HCT116 (cell line): ENCODE measurements at regions not wholly inside any gene's neighbourhood (a gene's known extent, or its start where the extent isn't known, plus 50 kb on each side); places are given as distances from the start of the nearest gene placed in this dataset.

Experiments used
- ATAC-seq: fragments of 200-7000 bp; cut with Tn5 transposase; 2 replicates; pipeline ENCODE4 v1.9.1; 2020; ENCODE audit warnings: mild to moderate bottlenecking, moderate library complexity
- BruUV-seq: library from RNA; stranded (reverse); fragments of 400-500 nt; replicated peaks from 2 replicates; lab custom pipeline; 2021; lab: Mats Ljungman, UMichigan
- CTCF ChIA-PET: fragments of 300-600 bp; sonication (Branson Sonifier 250); formaldehyde crosslinking; loops from one replicate; lab custom pipeline; 2021; ENCODE audit warnings: antibody characterized with exemption; lab: Charles Lee
- POLR2A ChIA-PET: fragments of 300-600, 350-600 bp; sonication (Branson Sonifier 250); formaldehyde crosslinking; loops from one replicate; lab custom pipeline; 2021; ENCODE audit warnings: antibody characterized with exemption; lab: Charles Lee
- RAD21 ChIA-PET, 2 experiments: fragments of 300-600 bp; sonication (Branson Sonifier 250); formaldehyde crosslinking; loops; one replicate each; lab custom pipeline; 2023; ENCODE audit warnings: low total read pairs in 2 of 2; ENCODE audit not compliant: uncharacterized antibody in 2 of 2, unreplicated experiment in 2 of 2, low non-redundant PET in 1 of 2; lab: Charles Lee
- DNase-seq: peaks from one replicate; pipeline ENCODE4 v3.0.0-alpha.2; 2010; ENCODE audit warnings: low read depth, low spot score
- H2AFZ ChIP-seq: fragments of 200-600 bp; shearing (Covaris generic), sonication (generic); 2 replicates; pipeline ENCODE4 v1.6.1; 2017; ENCODE audit warnings: low read depth, mixed run types, mixed read lengths, antibody characterized with exemption, low read length; ENCODE audit not compliant: poor library complexity, severe bottlenecking
- H3K27ac ChIP-seq: 2 replicates; pipeline ENCODE4 v1.5.1; 2012; ENCODE audit warnings: low read depth, low read length
- H3K27me3 ChIP-seq: fragments of 200-600 bp; sonication (generic); 2 replicates; pipeline ENCODE4 v1.6.1; 2016; ENCODE audit warnings: mixed run types, low read length, mixed read lengths; ENCODE audit not compliant: insufficient read depth
- H3K36me3 ChIP-seq, 2 experiments: fragments of 200-500 bp in 1 of 2; fragments of 200-600 bp in 1 of 2; sonication (Bioruptor generic) in 1 of 2; sonication (generic) in 1 of 2; 2 replicates each; pipeline versions ENCODE4 v1.5.1 to v1.6.1; 2014 to 2016; ENCODE audit warnings: low read length in 2 of 2, inconsistent platforms in 1 of 2, mixed read lengths in 1 of 2, mixed run types in 1 of 2; ENCODE audit not compliant: insufficient read depth in 2 of 2, control insufficient read depth in 1 of 2
- H3K4me1 ChIP-seq, 2 experiments: fragments of 200-600 bp in 1 of 2; sonication (generic) in 1 of 2; 2 replicates each; pipeline versions ENCODE4 v1.5.1 to v1.6.1; 2012 to 2017; ENCODE audit warnings: low read length in 2 of 2, inconsistent platforms in 1 of 2, mild to moderate bottlenecking in 1 of 2, mixed read lengths in 1 of 2, mixed run types in 1 of 2, moderate library complexity in 1 of 2; ENCODE audit not compliant: insufficient read depth in 2 of 2, control insufficient read depth in 1 of 2
- H3K4me2 ChIP-seq: fragments of 200-600 bp; sonication (generic); 2 replicates; pipeline ENCODE4 v1.6.1; 2017; ENCODE audit warnings: mixed run types, low read length, mixed read lengths
- H3K4me3 ChIP-seq, 2 experiments: fragments of 200-600 bp in 1 of 2; sonication (generic) in 1 of 2; replicated peaks in 1 of 2; 2 replicates each; pipeline ENCODE4 v1.5.1; 2011 to 2016; ENCODE audit warnings: low read length in 2 of 2, control low read depth in 1 of 2, low read depth in 1 of 2, mild to moderate bottlenecking in 1 of 2, mixed read lengths in 1 of 2, mixed run types in 1 of 2
- H3K79me2 ChIP-seq: fragments of 200-600 bp; sonication (generic); 2 replicates; pipeline ENCODE4 v1.6.1; 2017; ENCODE audit warnings: mild to moderate bottlenecking, mixed run types, low read length, moderate library complexity, mixed read lengths; ENCODE audit not compliant: insufficient read depth
- H3K9ac ChIP-seq: fragments of 200-600 bp; sonication (generic); 2 replicates; pipeline ENCODE4 v1.6.1; 2016; ENCODE audit warnings: low read length, mixed read lengths
- H3K9me2 ChIP-seq: fragments of 200-600 bp; sonication (generic), shearing (Covaris generic); 2 replicates; pipeline ENCODE4 v1.6.1; 2017; ENCODE audit warnings: mixed run types, mild to moderate bottlenecking, moderate library complexity; ENCODE audit not compliant: insufficient read depth
- H3K9me3 ChIP-seq, 2 experiments: fragments of 200-500 bp in 1 of 2; fragments of 200-600 bp in 1 of 2; sonication (Bioruptor generic) in 1 of 2; sonication (generic) in 1 of 2; 2 replicates each; pipeline ENCODE4 v1.6.1; 2014 to 2017; ENCODE audit warnings: low read length in 2 of 2, mixed read lengths in 2 of 2, inconsistent platforms in 1 of 2, low read depth in 1 of 2, mild to moderate bottlenecking in 1 of 2, mixed run types in 1 of 2, moderate library complexity in 1 of 2; ENCODE audit not compliant: control insufficient read depth in 1 of 2, insufficient read depth in 1 of 2
- H4K20me1 ChIP-seq: fragments of 200-600 bp; sonication (generic), shearing (Covaris generic); 2 replicates; pipeline ENCODE4 v1.6.1; 2017; ENCODE audit warnings: mixed run types, mild to moderate bottlenecking, moderate library complexity; ENCODE audit not compliant: insufficient read depth
- CBX3 ChIP-seq: IDR thresholded peaks from 2 replicates; pipeline ENCODE4 v1.6.1; 2012; ENCODE audit warnings: low read depth
- CEBPB ChIP-seq: IDR thresholded peaks from 2 replicates; pipeline ENCODE4 v1.6.1; 2012; ENCODE audit warnings: low read depth
- ELF1 ChIP-seq: IDR thresholded peaks from 2 replicates; pipeline ENCODE4 v1.6.1; 2012; ENCODE audit warnings: low read depth, borderline replicate concordance
- EZH2phosphoT487 ChIP-seq: fragments of 200-600 bp; IDR thresholded peaks from 2 replicates; pipeline ENCODE4 v1.6.1; 2018; ENCODE audit warnings: antibody characterized with exemption, borderline replicate concordance
- FOSL1 ChIP-seq: IDR thresholded peaks from 2 replicates; pipeline ENCODE4 v1.6.1; 2012; ENCODE audit warnings: low read depth
- POLR2A ChIP-seq: IDR thresholded peaks from 2 replicates; pipeline ENCODE4 v1.7.0; 2011; ENCODE audit warnings: borderline replicate concordance; ENCODE audit not compliant: insufficient read depth, insufficient read length; ENCODE audit errors: extremely low read depth
- POLR2AphosphoS5 ChIP-seq: IDR thresholded peaks from 2 replicates; pipeline ENCODE4 v1.6.1; 2011; ENCODE audit warnings: mild to moderate bottlenecking, low read depth, low read length, moderate library complexity
- RAD21 ChIP-seq: IDR thresholded peaks from 2 replicates; pipeline ENCODE4 v1.6.1; 2012; ENCODE audit warnings: low read depth, mild to moderate bottlenecking
- SIN3A ChIP-seq: IDR thresholded peaks from 2 replicates; pipeline ENCODE4 v1.6.1; 2012; ENCODE audit warnings: low read depth
- SRF ChIP-seq: IDR thresholded peaks from 2 replicates; pipeline ENCODE4 v1.6.1; 2012; ENCODE audit warnings: low read depth
- TCF7L2 ChIP-seq: IDR thresholded peaks from 2 replicates; pipeline ENCODE4 v1.7.0; 2011; ENCODE audit warnings: borderline replicate concordance, inconsistent platforms; ENCODE audit not compliant: insufficient read depth, insufficient read length; ENCODE audit errors: extremely low read depth
- intact Hi-C: fragments of 100-400 bp; cut with micrococcal nuclease; formaldehyde crosslinking; loops from 2 replicates; pipeline ENCODE4 v1.10.0; 2022
- TF ChIP-seq, protein P1 (sequence below): IDR thresholded peaks from 2 replicates; pipeline ENCODE4 v1.6.1; 2011; ENCODE audit warnings: mild to moderate bottlenecking, low read length, moderate library complexity; ENCODE audit not compliant: insufficient replicate concordance; ENCODE audit errors: extremely low read depth
- TF ChIP-seq, protein P2 (sequence below), 3 experiments: fragments of 200-600 bp in 1 of 3; sonication (generic) in 1 of 3; IDR thresholded peaks in 2 of 3; conservative IDR thresholded peaks in 1 of 3; 2 replicates each; pipeline ENCODE4 v1.5.1; 2012 to 2017; ENCODE audit warnings: low read depth in 2 of 3, low read length in 2 of 3, antibody characterized with exemption in 1 of 3, borderline replicate concordance in 1 of 3, control low read depth in 1 of 3, mild to moderate bottlenecking in 1 of 3, mixed read lengths in 1 of 3, mixed run types in 1 of 3, moderate library complexity in 1 of 3; ENCODE audit not compliant: insufficient read depth in 1 of 3
- TF ChIP-seq, protein P3 (sequence below): IDR thresholded peaks from 2 replicates; pipeline ENCODE4 v1.6.1; 2012

DNA sequence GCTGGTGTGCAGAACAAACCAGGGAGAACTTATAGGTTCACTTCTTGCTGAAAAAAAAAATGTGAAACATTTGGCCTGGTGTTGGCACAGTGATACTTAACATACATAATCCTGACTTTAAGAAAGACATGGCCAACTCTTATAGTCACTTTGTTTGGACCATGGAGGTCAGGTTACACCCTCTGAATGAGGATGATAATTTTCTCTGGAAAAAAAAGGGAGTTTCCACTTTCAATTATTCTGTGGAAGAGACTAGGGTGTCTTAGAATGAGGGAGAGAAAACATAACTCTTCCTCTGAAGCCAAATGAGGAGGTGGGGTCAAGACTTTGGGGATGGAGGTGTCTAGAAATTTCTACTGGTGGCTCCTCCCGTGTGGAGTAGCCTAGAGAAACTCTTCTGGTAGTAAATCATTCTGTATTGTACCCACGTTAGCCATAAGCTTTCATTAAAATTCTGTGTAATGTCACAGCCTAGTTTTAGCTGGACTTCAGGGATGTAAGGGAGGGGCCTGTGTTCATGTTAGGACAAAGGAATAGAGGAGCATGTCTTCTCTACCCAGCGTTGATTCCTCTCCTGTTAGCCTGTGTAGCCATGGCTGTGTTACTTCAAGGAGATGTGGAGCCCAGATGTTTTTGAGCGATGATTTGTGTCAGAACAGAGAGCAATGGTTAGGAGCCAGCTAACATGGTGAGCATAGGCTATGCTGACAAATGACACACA lies 328.3 kb downstream of the GPAT3 start:
- Histone ChIP-seq H3K4me3 (no peak overlapping the region), H3K9me2 (no peaks in the 10 kb centered on the region), H2AFZ (no peak overlapping the region), H3K27me3 (no peaks in the 10 kb centered on the region), H3K4me2 (no peak overlapping the region), H3K9ac (no peak overlapping the region), H3K9me3 (no peaks in the 10 kb centered on the region), H3K27ac (no peak overlapping the region), H3K4me1 (peaks cover 0 to 16% of the 10 kb centered on the region in 2 experiments; a peak in 2 of 4 replicates), H3K79me2 (no peaks in the 10 kb centered on the region), H3K36me3 (no peaks in the 10 kb centered on the region), H4K20me1 (no peaks in the 10 kb centered on the region)
- intact Hi-C loops: no loop called here
- DNase-seq (no peak), ATAC-seq (no peak)
- no TSS peak for BruUV-seq
- POLR2A ChIA-PET: no interaction called here
- RAD21 ChIA-PET: no interaction called here
- CTCF ChIA-PET: no interaction called here
- TF ChIP-seq, protein P1, sequence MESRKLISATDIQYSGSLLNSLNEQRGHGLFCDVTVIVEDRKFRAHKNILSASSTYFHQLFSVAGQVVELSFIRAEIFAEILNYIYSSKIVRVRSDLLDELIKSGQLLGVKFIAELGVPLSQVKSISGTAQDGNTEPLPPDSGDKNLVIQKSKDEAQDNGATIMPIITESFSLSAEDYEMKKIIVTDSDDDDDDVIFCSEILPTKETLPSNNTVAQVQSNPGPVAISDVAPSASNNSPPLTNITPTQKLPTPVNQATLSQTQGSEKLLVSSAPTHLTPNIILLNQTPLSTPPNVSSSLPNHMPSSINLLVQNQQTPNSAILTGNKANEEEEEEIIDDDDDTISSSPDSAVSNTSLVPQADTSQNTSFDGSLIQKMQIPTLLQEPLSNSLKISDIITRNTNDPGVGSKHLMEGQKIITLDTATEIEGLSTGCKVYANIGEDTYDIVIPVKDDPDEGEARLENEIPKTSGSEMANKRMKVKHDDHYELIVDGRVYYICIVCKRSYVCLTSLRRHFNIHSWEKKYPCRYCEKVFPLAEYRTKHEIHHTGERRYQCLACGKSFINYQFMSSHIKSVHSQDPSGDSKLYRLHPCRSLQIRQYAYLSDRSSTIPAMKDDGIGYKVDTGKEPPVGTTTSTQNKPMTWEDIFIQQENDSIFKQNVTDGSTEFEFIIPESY: no peak
- TF ChIP-seq SRF (no peak), ELF1 (no peak), EZH2phosphoT487 (no peak), CBX3 (no peak), SIN3A (no peak), RAD21 (no peak), CEBPB (no peak), POLR2A (no peak), POLR2AphosphoS5 (no peak), FOSL1 (no peak), TCF7L2 (no peak)
- TF ChIP-seq, protein P2, sequence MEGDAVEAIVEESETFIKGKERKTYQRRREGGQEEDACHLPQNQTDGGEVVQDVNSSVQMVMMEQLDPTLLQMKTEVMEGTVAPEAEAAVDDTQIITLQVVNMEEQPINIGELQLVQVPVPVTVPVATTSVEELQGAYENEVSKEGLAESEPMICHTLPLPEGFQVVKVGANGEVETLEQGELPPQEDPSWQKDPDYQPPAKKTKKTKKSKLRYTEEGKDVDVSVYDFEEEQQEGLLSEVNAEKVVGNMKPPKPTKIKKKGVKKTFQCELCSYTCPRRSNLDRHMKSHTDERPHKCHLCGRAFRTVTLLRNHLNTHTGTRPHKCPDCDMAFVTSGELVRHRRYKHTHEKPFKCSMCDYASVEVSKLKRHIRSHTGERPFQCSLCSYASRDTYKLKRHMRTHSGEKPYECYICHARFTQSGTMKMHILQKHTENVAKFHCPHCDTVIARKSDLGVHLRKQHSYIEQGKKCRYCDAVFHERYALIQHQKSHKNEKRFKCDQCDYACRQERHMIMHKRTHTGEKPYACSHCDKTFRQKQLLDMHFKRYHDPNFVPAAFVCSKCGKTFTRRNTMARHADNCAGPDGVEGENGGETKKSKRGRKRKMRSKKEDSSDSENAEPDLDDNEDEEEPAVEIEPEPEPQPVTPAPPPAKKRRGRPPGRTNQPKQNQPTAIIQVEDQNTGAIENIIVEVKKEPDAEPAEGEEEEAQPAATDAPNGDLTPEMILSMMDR (IDR thresholded peaks at IDR 0.05 in 2 of 3, conservative IDR thresholded peaks at IDR 0.05 in 1 of 3; ENCODE audit: borderline replicate concordance in 1 of 3, insufficient read depth in 1 of 3, low read depth in 2 of 3, low read length in 2 of 3): no peak
- TF ChIP-seq, protein P3, sequence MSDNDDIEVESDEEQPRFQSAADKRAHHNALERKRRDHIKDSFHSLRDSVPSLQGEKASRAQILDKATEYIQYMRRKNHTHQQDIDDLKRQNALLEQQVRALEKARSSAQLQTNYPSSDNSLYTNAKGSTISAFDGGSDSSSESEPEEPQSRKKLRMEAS: no peak
